ENCODE measurements at regions not wholly inside any gene's neighbourhood (a gene's known extent, or its start where the extent isn't known, plus 50 kb on each side); places are given as distances from the start of the nearest gene placed in this dataset.

DNA sequence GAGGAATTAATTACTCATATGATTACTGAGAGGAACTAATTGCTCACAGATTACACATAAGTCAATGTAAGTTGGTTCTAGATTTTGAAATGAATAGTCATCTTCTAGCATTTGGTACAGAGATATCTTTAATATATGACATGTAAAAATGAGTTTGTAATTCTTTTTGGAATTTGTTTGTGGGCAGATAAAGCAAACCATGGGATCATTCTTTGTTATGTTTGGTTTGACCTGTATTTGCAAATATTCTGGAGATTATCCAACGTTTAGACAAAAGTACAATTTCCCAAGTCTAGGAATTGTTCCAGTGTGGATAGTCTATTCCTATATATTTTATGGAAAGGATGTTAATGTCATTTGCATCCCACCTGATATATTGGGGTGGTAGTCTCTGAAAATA is 309.6 kb upstream of the EDNRB start:
- TF ChIP-seq CTCF (IDR thresholded peaks at IDR 0.05) (no peak), EZH2 (IDR thresholded peaks at IDR 0.05) (no peak)

Data from neural progenitor cell (in vitro differentiated cells).